ENCODE measurements at regions not wholly inside any gene's neighbourhood (a gene's known extent, or its start where the extent isn't known, plus 50 kb on each side); places are given as distances from the start of the nearest gene placed in this dataset.

DNA sequence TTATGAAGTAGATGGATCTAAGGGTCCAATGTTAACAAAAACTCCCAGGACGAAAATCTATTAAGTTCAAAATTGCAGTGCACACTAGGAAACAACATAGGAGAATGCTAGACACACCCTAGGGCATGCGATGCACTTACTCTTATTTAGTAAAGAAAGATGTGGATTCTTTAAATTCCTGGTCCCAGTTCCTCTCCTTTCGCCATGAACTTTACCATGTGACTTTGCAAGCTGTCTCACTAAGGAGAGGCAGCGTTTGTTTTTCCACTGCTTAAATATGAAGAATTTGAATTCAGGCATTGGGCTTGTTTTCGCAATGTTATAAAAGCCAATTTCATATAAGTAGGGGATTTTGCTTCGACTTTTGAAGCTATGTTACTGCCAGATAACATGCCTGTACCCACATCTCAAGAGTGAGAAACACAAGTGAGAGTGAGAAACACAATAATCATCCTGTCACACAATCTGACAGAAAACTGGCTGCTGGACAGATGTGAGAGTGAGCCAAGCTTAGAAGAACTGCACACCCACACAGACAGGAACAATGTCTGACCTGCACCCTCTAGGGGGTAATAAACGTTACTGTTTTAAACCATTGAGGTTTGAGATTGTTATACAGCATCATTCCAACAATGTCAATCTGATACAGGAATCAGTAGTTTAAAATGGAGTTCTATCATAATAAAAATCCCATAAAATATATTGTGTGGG lies 1308.4 kb downstream of the SLITRK5 start:
- POLR2A ChIA-PET (ENCODE audit: unreplicated experiment) = no interaction called here
- Histone ChIP-seq H3F3A (ENCODE audit: insufficient read depth, low read depth) (no peaks in the 10 kb centered on the region), H3K4me2 (no peak overlapping the region), H3K4me1 (replicated peaks; ENCODE audit: insufficient read depth) (no peaks in the 10 kb centered on the region), H3K27me3 (ENCODE audit: insufficient read depth, low read depth) (no peaks in the 10 kb centered on the region), H3K4me3 (no peak overlapping the region), H4K20me1 (ENCODE audit: insufficient read depth) (no peaks in the 10 kb centered on the region), H3K9me3 (ENCODE audit: insufficient read depth, low read depth) (no peaks in the 10 kb centered on the region), H3K9me2 (ENCODE audit: insufficient read depth) (no peaks in the 10 kb centered on the region), H3K36me3 (ENCODE audit: low read depth) (no peaks in the 10 kb centered on the region), H3K27ac (no peak overlapping the region), H3K79me2 (ENCODE audit: low read depth) (no peaks in the 10 kb centered on the region), H2AFZ (no peak overlapping the region)
- TF ChIP-seq EZH2 (IDR thresholded peaks at IDR 0.05; ENCODE audit: low read depth) = no peak
- TF ChIP-seq, protein P1, sequence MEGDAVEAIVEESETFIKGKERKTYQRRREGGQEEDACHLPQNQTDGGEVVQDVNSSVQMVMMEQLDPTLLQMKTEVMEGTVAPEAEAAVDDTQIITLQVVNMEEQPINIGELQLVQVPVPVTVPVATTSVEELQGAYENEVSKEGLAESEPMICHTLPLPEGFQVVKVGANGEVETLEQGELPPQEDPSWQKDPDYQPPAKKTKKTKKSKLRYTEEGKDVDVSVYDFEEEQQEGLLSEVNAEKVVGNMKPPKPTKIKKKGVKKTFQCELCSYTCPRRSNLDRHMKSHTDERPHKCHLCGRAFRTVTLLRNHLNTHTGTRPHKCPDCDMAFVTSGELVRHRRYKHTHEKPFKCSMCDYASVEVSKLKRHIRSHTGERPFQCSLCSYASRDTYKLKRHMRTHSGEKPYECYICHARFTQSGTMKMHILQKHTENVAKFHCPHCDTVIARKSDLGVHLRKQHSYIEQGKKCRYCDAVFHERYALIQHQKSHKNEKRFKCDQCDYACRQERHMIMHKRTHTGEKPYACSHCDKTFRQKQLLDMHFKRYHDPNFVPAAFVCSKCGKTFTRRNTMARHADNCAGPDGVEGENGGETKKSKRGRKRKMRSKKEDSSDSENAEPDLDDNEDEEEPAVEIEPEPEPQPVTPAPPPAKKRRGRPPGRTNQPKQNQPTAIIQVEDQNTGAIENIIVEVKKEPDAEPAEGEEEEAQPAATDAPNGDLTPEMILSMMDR (conservative IDR thresholded peaks at IDR 0.05) = no peak
- no TSS peak for BruUV-seq (replicated peaks)
- no peak for DNase-seq
- intact Hi-C loops (cut with micrococcal nuclease; ENCODE audit: unreplicated experiment) = no loop called here
- CTCF ChIA-PET = no interaction called here

DNA sequence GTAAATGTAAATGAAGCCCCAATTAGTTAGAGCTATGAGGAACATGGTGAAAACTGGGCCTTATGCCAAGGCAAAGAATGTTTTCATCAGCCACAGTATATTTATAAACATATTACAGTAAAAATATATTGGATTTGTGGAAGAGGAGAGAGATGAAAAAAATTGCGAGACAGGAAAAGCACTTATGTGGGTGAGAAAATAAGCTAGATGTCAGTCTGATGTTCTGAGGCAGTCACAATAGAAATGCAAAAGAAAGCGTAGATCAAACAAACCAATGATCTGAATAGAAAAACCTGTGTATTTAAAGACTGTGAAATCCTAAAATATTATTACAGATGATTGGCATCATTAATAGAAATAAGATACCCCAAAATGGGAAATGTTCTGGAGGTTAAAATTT lies 1332.5 kb downstream of the SLITRK5 start:
- no peaks in the 10 kb centered on the region for H3K79me2 ChIP-seq (ENCODE audit: low read depth)
- H3K4me3 ChIP-seq = no peak overlapping the region
- H3K9me2 ChIP-seq (ENCODE audit: insufficient read depth) = no peaks in the 10 kb centered on the region
- no peak overlapping the region for H2AFZ ChIP-seq
- H3F3A ChIP-seq (ENCODE audit: insufficient read depth, low read depth) = no peaks in the 10 kb centered on the region
- ChIA-PET POLR2A (ENCODE audit: unreplicated experiment) (no interaction called here), CTCF (no interaction called here)
- no peak for TF ChIP-seq EZH2 (IDR thresholded peaks at IDR 0.05; ENCODE audit: low read depth)
- TF ChIP-seq, protein P1 (conservative IDR thresholded peaks at IDR 0.05) = no peak
- no peaks in the 10 kb centered on the region for H3K36me3 ChIP-seq (ENCODE audit: low read depth)
- no peak for DNase-seq
- H3K27me3 ChIP-seq (ENCODE audit: insufficient read depth, low read depth) = no peaks in the 10 kb centered on the region
- H3K4me2 ChIP-seq = no peak overlapping the region
- no peak overlapping the region for H3K27ac ChIP-seq
- no peaks in the 10 kb centered on the region for H4K20me1 ChIP-seq (ENCODE audit: insufficient read depth)
- no peaks in the 10 kb centered on the region for H3K9me3 ChIP-seq (ENCODE audit: insufficient read depth, low read depth)
- H3K4me1 ChIP-seq (replicated peaks; ENCODE audit: insufficient read depth) = no peaks in the 10 kb centered on the region
- BruUV-seq (replicated peaks) = no TSS peak
- intact Hi-C loops (cut with micrococcal nuclease; ENCODE audit: unreplicated experiment) = no loop called here

DNA sequence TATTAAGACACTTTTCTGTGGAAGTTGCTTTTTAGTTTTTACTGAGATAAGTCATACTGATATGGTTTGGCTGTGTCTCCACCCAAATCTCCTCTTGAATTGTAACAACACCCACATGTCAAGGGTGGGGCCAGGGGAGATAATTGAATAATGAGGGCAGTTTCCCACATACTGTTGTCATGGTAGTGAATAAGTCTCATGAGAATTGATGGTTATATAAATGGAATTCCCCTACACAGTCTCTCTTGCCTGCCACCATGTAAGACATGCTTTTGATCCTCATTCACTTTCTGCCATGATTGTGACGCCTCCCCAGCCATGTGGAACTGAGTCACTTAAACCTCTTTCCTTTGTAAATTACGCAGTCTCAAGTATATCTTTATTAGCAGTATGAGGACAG lies 1340.4 kb downstream of the SLITRK5 start:
- POLR2A ChIA-PET (ENCODE audit: unreplicated experiment) = no interaction called here
- Histone ChIP-seq H3K9me2 (ENCODE audit: insufficient read depth) (no peaks in the 10 kb centered on the region), H3K4me1 (replicated peaks; ENCODE audit: insufficient read depth) (no peaks in the 10 kb centered on the region), H3K27ac (no peak overlapping the region), H3K9me3 (ENCODE audit: insufficient read depth, low read depth) (no peaks in the 10 kb centered on the region), H3K36me3 (ENCODE audit: low read depth) (no peaks in the 10 kb centered on the region), H2AFZ (no peak overlapping the region), H3K4me2 (no peak overlapping the region), H3K4me3 (no peak overlapping the region), H4K20me1 (ENCODE audit: insufficient read depth) (no peaks in the 10 kb centered on the region), H3K79me2 (ENCODE audit: low read depth) (no peaks in the 10 kb centered on the region), H3F3A (ENCODE audit: insufficient read depth, low read depth) (no peaks in the 10 kb centered on the region), H3K27me3 (ENCODE audit: insufficient read depth, low read depth) (no peaks in the 10 kb centered on the region)
- BruUV-seq (replicated peaks) = no TSS peak
- CTCF ChIA-PET = no interaction called here
- TF ChIP-seq, protein P1 (conservative IDR thresholded peaks at IDR 0.05) = no peak
- TF ChIP-seq EZH2 (IDR thresholded peaks at IDR 0.05; ENCODE audit: low read depth) = no peak
- intact Hi-C loops (cut with micrococcal nuclease; ENCODE audit: unreplicated experiment) = no loop called here
- DNase-seq = no peak
